GM23338 (cell line): ENCODE measurements at regions not wholly inside any gene's neighbourhood (a gene's known extent, or its start where the extent isn't known, plus 50 kb on each side); places are given as distances from the start of the nearest gene placed in this dataset.

ENCODE experiments used
- CTCF ChIP-seq, 2 experiments: fragments of 200-600 bp in 1 of 2; sonication (generic) in 1 of 2; conservative IDR thresholded peaks; 2 replicates each; pipeline versions ENCODE4 v1.5.1 to v1.6.1; 2016 to 2017; ENCODE audit warnings: antibody characterized with exemption in 2 of 2, low read depth in 2 of 2, mild to moderate bottlenecking in 2 of 2, moderate library complexity in 1 of 2
- EZH2 ChIP-seq: fragments of 200-600 bp; sonication (generic); IDR thresholded peaks from one replicate; pipeline ENCODE4 v1.8.0; 2017; ENCODE audit warnings: antibody characterized with exemption, mild to moderate bottlenecking, low read depth; ENCODE audit not compliant: unreplicated experiment
- EZH2phosphoT487 ChIP-seq: fragments of 200-600 bp; sonication (generic); IDR thresholded peaks from one replicate; pipeline ENCODE4 v1.8.1; 2018; ENCODE audit warnings: antibody characterized with exemption; ENCODE audit not compliant: unreplicated experiment
- JUNB ChIP-seq: IDR thresholded peaks from one replicate; pipeline ENCODE4 v1.6.1; 2016; ENCODE audit warnings: antibody characterized with exemption; ENCODE audit not compliant: unreplicated experiment
- POLR2AphosphoS5 ChIP-seq: IDR thresholded peaks from 2 replicates; pipeline ENCODE4 v1.6.1; 2016; ENCODE audit warnings: antibody characterized with exemption, low read depth
- REST ChIP-seq: IDR thresholded peaks from one replicate; pipeline ENCODE4 v1.6.1; 2018; ENCODE audit warnings: antibody characterized with exemption; ENCODE audit not compliant: unreplicated experiment
- ZNF114 ChIP-seq: fragments of 250-450 bp; sonication (Bioruptor Pico); IDR thresholded peaks from 2 replicates; pipeline ENCODE4 v1.5.0; 2020; ENCODE audit warnings: mild to moderate bottlenecking, moderate library complexity
- ZNF331 ChIP-seq: fragments of 250-450 bp; sonication (Bioruptor Pico); IDR thresholded peaks from 2 replicates; pipeline ENCODE4 v1.5.0; 2020; ENCODE audit warnings: low read depth, mild to moderate bottlenecking, moderate library complexity

GRCh38 chr13:99647596-99647985, 146.3 kb downstream of the TM9SF2 start:
- TF ChIP-seq CTCF (conservative IDR thresholded peaks at IDR 0.05; ENCODE audit: low read depth in 2 of 2), result no peak
- no peak for TF ChIP-seq POLR2AphosphoS5
- no peak for TF ChIP-seq JUNB
- TF ChIP-seq ZNF331 (CRISPR knock-in tag), result no peak
- TF ChIP-seq EZH2, result no peak
- no peak for TF ChIP-seq EZH2phosphoT487
- no peak for TF ChIP-seq ZNF114 (CRISPR knock-in tag)
- TF ChIP-seq REST, result no peak
